Activated naive CD8-positive, alpha-beta T cell treated with anti-CD3 and anti-CD28 coated beads for 36 hours (primary cell): ENCODE measurements at regions not wholly inside any gene's neighbourhood (a gene's known extent, or its start where the extent isn't known, plus 50 kb on each side); places are given as distances from the start of the nearest gene placed in this dataset.

Source experiments
- DNase-seq: peaks from one replicate; pipeline ENCODE4 v3.0.0; 2021
- H3K27ac Mint-ChIP-seq: one replicate; pipeline ENCODE4 v1.8.0; 2022; ENCODE audit warnings: mild to moderate bottlenecking, moderate library complexity, mixed read lengths
- H3K27me3 Mint-ChIP-seq: one replicate; pipeline ENCODE4 v1.8.0; 2022; ENCODE audit warnings: mild to moderate bottlenecking, mixed read lengths
- H3K36me3 Mint-ChIP-seq: one replicate; pipeline ENCODE4 v1.8.0; 2021; ENCODE audit warnings: mild to moderate bottlenecking, mixed read lengths
- H3K4me1 Mint-ChIP-seq: one replicate; pipeline ENCODE4 v1.8.0; 2021; ENCODE audit warnings: mixed read lengths
- H3K4me3 Mint-ChIP-seq: one replicate; pipeline ENCODE4 v1.8.0; 2022; ENCODE audit warnings: mild to moderate bottlenecking, moderate library complexity, mixed read lengths
- H3K9me3 Mint-ChIP-seq: one replicate; pipeline ENCODE4 v1.8.0; 2022; ENCODE audit warnings: mixed read lengths

DNA sequence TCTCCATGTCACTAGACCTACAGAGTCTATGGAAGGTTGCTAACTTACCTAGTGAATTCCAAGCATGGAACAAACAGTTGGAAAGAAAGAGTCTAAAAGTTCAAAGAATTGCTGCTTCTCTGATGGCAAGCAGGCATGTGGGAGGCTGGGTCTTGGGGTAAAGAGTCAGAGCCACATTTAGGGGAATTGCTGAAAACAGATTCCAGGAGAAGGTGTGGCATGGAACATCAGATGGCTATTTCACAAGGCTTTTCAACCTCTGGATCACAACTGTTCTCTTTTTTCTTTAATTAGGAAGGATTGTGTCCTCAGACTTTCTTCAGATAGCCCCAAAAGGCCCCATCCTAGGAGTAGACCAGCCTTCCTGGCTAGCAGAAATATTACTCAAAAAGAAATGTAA lies 601.5 kb downstream of the MAFB start:
- Mint-ChIP-seq H3K4me1 (no peaks in the 10 kb centered on the region), H3K9me3 (peaks cover 7% of the 10 kb centered on the region), H3K27me3 (no peaks in the 10 kb centered on the region), H3K36me3 (no peaks in the 10 kb centered on the region), H3K27ac (no peak overlapping the region), H3K4me3 (no peak overlapping the region)
- DNase-seq: no peak

DNA sequence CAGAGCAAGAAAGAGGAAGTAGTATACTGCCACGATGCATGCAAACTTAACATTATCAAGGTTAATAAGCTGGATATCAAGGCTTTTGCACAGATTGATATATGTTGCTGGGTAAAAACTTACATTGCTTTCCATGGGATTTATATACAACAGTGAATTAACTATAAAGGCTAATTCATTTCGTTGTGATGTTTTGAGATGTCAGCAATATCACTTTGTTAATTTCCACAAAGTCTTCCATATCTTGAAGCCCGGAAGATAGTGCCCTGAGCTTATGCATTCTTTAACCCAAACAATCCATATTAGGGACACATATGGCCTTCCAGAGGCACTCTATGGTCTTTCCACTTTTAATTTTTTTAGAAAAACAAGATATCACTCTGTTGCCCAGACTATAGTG lies 603.5 kb downstream of the MAFB start:
- H3K9me3 Mint-ChIP-seq: no peaks in the 10 kb centered on the region
- no peaks in the 10 kb centered on the region for H3K36me3 Mint-ChIP-seq
- DNase-seq: no peak
- H3K27me3 Mint-ChIP-seq: no peaks in the 10 kb centered on the region
- H3K4me3 Mint-ChIP-seq: no peak overlapping the region
- no peaks in the 10 kb centered on the region for H3K4me1 Mint-ChIP-seq
- no peak overlapping the region for H3K27ac Mint-ChIP-seq

DNA sequence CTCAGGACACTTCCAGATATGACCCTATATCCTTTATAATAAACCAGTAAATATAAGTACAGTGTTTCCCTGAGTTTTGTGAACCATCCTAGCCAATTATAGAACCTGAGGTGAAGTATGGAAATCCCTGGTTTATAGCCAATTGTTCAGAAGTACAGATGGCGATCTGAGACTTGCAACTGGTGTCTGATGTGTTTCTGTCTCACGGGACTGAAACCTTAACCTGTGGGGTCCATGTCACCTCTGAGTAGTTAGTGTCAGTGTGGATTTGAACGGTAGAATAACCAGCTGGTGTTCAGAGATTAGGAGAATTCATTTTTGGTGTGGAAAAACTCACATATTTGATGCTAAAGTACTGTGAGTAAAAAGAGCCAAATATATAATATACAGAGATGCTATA lies 606.6 kb downstream of the MAFB start:
- Mint-ChIP-seq H3K4me3 (no peak overlapping the region), H3K27ac (no peak overlapping the region), H3K9me3 (peaks cover 2% of the 10 kb centered on the region), H3K36me3 (no peaks in the 10 kb centered on the region), H3K27me3 (no peaks in the 10 kb centered on the region), H3K4me1 (no peaks in the 10 kb centered on the region)
- no peak for DNase-seq

DNA sequence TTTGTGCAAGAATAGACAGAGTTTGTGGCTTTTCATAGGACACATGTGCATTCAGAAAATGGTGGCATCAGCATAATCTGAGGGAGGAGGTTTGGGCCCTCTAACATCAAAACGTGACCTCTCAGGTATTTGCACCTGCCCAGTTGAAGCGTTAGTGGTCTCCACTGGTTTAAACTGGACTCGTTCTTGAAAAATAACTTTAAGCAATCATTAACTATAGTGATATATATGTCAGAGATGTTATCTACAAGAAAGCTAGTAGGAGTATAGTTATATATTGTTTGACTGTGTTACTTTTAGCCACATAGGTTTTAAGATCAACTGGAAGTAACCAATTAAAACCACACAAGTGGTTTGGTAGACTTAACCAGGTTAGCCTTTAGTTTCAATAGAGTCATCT lies 607.4 kb downstream of the MAFB start:
- H3K4me1 Mint-ChIP-seq: no peaks in the 10 kb centered on the region
- H3K36me3 Mint-ChIP-seq: no peaks in the 10 kb centered on the region
- H3K4me3 Mint-ChIP-seq: no peak overlapping the region
- DNase-seq: no peak
- H3K27me3 Mint-ChIP-seq: no peaks in the 10 kb centered on the region
- H3K9me3 Mint-ChIP-seq: peaks cover 2% of the 10 kb centered on the region
- H3K27ac Mint-ChIP-seq: no peak overlapping the region

DNA sequence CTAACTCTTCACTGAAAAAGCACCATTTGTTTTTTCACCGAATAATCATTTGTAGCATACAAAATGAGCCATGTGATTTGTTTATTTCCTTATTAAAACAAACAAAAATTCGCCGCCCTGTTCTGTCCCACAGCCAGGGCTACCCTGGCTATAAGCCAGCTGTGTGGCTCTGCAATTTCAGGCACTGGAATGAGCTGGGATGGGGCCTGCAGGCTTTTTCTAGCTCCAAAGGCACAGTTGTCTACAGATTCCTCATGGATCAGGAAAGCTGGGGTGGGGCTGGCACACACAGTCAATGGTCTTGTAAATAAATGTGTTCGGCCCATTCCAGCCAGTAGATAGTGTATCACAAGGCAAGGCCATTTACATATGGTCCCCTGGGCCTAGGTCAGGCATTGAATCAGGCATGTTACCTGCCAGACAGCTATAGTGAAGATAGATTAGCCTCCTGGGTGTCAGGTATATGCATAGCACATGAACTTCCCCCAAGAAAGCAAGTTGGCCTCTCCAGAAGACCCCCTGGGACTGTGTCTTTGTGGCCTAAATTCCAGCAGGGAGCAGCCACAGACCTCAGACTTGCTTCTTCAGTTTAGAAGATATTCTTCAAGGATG lies 608.9 kb downstream of the MAFB start:
- Mint-ChIP-seq H3K27ac (no peak overlapping the region), H3K4me1 (no peaks in the 10 kb centered on the region), H3K36me3 (no peaks in the 10 kb centered on the region), H3K9me3 (peaks cover 2% of the 10 kb centered on the region), H3K27me3 (no peaks in the 10 kb centered on the region), H3K4me3 (no peak overlapping the region)
- no peak for DNase-seq

DNA sequence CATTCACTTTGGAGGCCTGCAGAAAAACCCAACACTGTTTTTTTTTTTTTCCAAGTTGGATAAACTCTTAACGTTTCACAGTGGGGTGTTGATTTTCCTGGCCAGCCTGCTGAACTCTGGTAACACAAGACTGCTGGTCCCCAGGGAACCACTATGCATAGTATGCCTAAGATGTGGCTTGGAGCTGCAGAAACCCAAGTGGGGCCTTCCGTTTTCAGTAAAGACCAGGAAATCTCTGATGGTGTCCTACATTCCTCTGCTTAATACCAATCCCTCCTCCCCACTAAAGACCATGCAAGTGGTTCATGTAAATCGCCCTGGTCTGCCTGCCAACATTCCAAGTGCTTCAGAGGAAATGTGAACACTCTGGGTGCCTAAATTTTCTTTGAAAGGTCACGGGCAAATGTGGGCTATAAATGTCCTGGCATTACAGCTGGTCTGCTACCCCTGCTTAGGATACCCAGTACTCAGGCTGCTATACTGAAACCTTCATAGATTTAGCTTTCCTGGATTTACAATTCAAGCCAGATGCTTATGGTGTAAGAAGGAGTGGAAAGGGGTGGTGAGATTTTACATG lies 615.4 kb downstream of the MAFB start:
- DNase-seq: no peak

DNA sequence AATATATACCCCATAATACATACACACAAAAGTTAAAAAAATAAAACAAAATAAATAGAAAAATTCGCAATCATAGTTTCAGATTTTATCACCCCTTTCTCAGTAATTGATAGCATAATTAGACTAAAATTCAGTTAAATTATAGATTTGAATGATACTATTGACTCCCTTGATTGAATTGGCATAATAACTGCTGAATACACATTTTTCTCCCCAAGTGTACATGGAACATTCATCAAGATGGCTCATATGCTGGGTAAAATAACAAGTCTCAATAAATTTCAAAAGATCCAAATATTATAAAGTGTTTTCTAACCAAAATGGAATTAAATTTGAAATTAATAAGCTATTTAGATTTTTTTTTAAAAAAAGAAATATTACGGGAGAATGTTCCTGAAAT lies 616.1 kb downstream of the MAFB start:
- DNase-seq: no peak
- no peak overlapping the region for H3K4me3 Mint-ChIP-seq
- H3K27me3 Mint-ChIP-seq: no peaks in the 10 kb centered on the region
- peaks cover 14% of the 10 kb centered on the region for H3K9me3 Mint-ChIP-seq
- no peak overlapping the region for H3K27ac Mint-ChIP-seq
- H3K36me3 Mint-ChIP-seq: no peaks in the 10 kb centered on the region
- no peaks in the 10 kb centered on the region for H3K4me1 Mint-ChIP-seq

More for the DNA sequence above, 615.4 kb downstream of the MAFB start:
- peaks cover 12% of the 10 kb centered on the region for H3K9me3 Mint-ChIP-seq
- no peaks in the 10 kb centered on the region for H3K36me3 Mint-ChIP-seq
- H3K27ac Mint-ChIP-seq: no peak overlapping the region
- no peak overlapping the region for H3K4me3 Mint-ChIP-seq
- no peaks in the 10 kb centered on the region for H3K4me1 Mint-ChIP-seq
- H3K27me3 Mint-ChIP-seq: no peaks in the 10 kb centered on the region

DNA sequence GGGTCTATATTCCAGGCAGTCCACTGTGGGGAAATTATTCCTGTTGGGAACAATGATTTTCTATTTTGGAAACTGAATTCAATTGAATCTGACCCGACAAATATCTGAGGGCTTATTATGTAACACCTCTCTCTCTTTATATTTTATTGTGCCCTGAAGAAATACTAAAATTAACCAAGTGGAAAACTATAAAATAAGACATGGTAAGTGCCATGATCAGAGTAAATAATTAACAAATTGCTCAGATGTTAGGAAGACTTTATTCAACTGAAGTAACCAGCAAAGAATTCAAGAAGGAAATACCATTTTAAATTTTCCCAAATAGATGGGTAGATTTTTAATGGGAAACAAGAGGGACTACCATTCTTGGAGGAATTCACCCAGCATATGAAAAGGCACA lies 632.9 kb downstream of the MAFB start:
- Mint-ChIP-seq H3K27me3 (peaks cover 3% of the 10 kb centered on the region), H3K4me1 (no peaks in the 10 kb centered on the region), H3K9me3 (peaks cover 6% of the 10 kb centered on the region), H3K4me3 (no peak overlapping the region), H3K36me3 (no peaks in the 10 kb centered on the region), H3K27ac (no peak overlapping the region)
- no peak for DNase-seq

DNA sequence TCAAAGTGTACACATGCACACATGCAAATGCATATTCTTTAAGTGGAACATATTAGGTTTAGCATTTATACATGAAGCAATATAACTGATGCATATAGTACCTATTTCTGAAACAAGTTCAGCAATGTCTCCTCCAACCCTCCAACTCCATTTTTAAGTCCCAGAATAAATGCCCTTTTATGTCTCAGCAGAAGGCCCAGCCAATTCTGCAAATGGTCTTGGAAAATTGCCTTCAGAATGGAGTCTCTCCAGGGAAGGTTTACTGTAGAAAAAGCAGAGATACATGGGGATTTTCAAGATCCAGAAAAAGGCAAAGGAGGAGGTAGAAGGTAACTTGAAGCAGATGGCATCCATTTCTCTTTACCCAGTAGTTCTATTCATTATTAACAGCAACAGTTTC lies 633.3 kb downstream of the MAFB start:
- Mint-ChIP-seq H3K27me3 (peaks cover 3% of the 10 kb centered on the region), H3K9me3 (peaks cover 6% of the 10 kb centered on the region), H3K36me3 (no peaks in the 10 kb centered on the region), H3K4me3 (no peak overlapping the region), H3K4me1 (no peaks in the 10 kb centered on the region), H3K27ac (no peak overlapping the region)
- DNase-seq: no peak

DNA sequence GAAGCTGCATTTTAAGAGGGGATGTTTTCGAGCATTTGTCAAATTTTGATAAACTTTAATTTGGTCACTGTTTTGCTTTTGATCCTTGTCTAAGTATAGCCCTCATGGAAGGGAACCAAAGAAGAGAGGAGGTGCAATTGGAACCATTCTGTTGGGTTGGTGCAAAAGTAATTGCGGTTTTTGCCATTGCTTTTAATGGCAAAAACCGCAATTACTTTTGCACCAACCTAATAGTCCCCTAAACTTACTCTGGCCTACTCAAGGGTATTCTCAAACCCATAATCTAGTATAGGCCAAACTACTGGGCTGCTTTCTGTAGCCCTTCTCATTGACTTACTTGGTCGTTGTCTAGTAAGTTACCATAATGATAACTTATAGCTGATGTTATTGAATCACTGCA lies 634.7 kb downstream of the MAFB start:
- Mint-ChIP-seq H3K27ac (no peak overlapping the region), H3K4me3 (no peak overlapping the region), H3K27me3 (peaks cover 3% of the 10 kb centered on the region), H3K36me3 (no peaks in the 10 kb centered on the region), H3K4me1 (no peaks in the 10 kb centered on the region), H3K9me3 (peaks cover 2% of the 10 kb centered on the region)
- DNase-seq: no peak

DNA sequence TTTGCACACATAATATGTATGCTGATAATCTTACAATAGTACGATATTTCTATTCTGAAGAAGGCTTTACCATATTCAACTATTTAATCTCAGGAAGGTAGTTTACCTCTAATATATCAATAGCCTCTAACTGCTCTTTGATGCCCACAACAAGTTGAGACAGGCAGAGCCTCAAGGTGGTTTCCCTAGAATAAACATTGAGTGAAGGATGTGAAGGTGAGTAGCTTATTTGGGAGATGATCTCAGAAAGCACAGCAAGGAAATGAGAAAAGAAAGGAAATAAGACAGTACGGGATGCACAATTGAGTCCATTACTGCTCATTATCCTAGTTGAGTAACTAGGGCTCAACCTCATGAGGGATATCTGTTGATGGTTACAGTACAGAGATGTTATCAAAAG lies 638.4 kb downstream of the MAFB start:
- H3K4me1 Mint-ChIP-seq: no peaks in the 10 kb centered on the region
- no peaks in the 10 kb centered on the region for H3K9me3 Mint-ChIP-seq
- H3K36me3 Mint-ChIP-seq: no peaks in the 10 kb centered on the region
- peaks cover 16% of the 10 kb centered on the region for H3K27me3 Mint-ChIP-seq
- DNase-seq: no peak
- H3K27ac Mint-ChIP-seq: no peak overlapping the region
- no peak overlapping the region for H3K4me3 Mint-ChIP-seq

DNA sequence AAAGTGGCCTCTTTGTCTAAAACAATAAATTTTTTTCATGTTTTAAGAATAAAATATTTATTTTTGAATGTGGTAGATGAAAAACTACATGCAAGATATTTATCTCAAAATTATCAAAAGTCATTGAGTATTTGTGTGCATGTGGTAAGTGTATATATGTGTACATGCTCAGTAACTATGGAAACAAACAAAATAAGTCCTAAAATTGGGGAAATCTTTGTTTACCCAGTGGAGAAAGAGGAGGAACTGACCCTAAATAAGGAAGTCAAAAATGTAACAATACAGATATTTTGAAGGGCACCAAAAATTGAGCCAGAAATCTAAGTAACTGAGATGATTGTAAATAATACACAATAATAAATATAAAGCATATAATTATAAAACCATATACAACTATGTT lies 639.2 kb downstream of the MAFB start:
- Mint-ChIP-seq H3K4me3 (no peak overlapping the region), H3K36me3 (no peaks in the 10 kb centered on the region), H3K27me3 (peaks cover 16% of the 10 kb centered on the region), H3K4me1 (no peaks in the 10 kb centered on the region), H3K9me3 (no peaks in the 10 kb centered on the region), H3K27ac (no peak overlapping the region)
- no peak for DNase-seq

DNA sequence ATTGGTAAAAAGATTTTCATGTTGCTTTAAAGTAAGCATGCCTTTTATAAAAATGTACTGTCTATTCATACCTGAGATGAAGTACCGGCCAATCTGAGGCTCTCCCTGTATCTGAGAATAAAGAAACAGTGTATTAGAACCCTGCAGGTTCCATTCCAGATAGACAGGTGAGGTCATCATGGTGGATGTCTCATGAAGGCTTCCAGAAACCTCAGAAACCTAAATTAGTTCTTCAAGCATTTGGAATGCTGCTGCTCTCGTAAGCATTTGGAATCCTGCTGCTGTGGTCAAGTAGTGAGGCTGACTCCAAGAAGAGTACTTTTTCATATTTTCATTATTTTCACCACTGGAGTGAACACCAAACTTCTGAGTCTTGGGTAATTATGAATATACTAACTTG lies 642.3 kb downstream of the MAFB start:
- DNase-seq: no peak
- peaks cover 12% of the 10 kb centered on the region for H3K27me3 Mint-ChIP-seq
- H3K4me1 Mint-ChIP-seq: no peaks in the 10 kb centered on the region
- no peaks in the 10 kb centered on the region for H3K9me3 Mint-ChIP-seq
- H3K36me3 Mint-ChIP-seq: no peaks in the 10 kb centered on the region
- no peak overlapping the region for H3K27ac Mint-ChIP-seq
- H3K4me3 Mint-ChIP-seq: no peak overlapping the region

DNA sequence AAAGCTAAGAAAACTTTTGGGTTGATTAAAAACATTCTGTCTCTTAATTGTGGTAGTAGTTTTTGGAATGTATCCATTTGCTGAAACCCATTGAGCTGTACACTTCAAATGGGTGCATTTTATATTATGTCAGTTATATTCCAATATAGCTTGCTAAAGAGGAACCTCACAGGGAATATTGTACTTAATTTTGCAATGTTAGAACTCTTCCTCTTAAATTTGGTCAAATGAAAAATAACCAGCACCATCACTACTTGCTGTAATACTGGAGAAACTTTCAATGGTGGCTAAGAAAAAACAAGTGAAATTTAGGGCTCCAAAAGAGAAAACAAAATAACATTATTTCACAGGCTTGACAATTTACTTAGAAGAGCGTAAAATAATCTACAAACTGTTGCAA lies 651.5 kb downstream of the MAFB start:
- H3K4me3 Mint-ChIP-seq: no peak overlapping the region
- no peak overlapping the region for H3K27ac Mint-ChIP-seq
- no peak for DNase-seq
- no peaks in the 10 kb centered on the region for H3K36me3 Mint-ChIP-seq
- H3K9me3 Mint-ChIP-seq: no peaks in the 10 kb centered on the region
- no peaks in the 10 kb centered on the region for H3K4me1 Mint-ChIP-seq
- peaks cover 10% of the 10 kb centered on the region for H3K27me3 Mint-ChIP-seq

DNA sequence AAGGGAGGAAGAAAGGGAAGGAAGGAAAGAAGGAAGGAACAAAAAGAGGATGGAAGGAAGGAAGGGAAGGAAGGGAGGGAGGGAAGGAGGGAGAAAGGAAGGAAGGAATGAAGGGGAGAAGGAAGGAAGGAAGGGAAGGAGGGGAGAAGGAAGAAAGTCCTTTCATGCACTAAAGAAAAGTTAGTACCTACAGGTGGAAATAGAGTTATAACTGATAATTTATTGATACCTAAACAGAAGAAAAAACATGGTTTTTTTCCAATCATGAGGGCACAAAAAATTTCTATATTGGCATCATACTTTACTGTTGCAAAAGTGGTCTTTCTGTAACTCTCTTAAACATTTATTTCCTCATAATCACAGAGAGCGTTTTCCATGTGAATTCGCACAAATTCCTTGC lies 659.4 kb downstream of the MAFB start:
- H3K4me1 Mint-ChIP-seq: no peaks in the 10 kb centered on the region
- H3K27ac Mint-ChIP-seq: no peak overlapping the region
- no peak for DNase-seq
- H3K27me3 Mint-ChIP-seq: peaks cover 17% of the 10 kb centered on the region
- H3K36me3 Mint-ChIP-seq: no peaks in the 10 kb centered on the region
- H3K9me3 Mint-ChIP-seq: peaks cover 1% of the 10 kb centered on the region
- H3K4me3 Mint-ChIP-seq: no peak overlapping the region

DNA sequence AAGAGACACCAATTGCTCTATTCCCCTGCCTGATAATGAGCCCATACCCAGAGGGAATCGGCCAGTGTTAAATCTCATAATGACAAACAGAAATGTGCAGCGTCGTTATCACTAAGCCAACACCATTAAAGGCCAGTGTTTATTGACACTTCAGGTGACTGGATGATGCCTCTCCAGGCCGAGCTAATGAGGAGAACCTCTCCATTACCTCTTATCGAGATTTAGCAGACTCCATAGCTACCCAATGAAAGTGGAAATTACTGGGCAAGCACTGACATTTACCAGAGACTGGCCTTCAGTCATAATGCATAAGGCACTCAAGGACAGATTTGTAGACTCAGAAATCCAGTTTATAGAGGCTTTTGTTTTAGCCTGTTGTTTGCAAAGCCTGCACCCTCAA lies 669.5 kb downstream of the MAFB start:
- Mint-ChIP-seq H3K36me3 (no peaks in the 10 kb centered on the region), H3K4me1 (no peaks in the 10 kb centered on the region), H3K4me3 (no peak overlapping the region)

More for the DNA sequence above, 669.5 kb downstream of the MAFB start:
- DNase-seq: no peak
- Mint-ChIP-seq H3K27me3 (no peaks in the 10 kb centered on the region), H3K9me3 (no peaks in the 10 kb centered on the region), H3K27ac (no peak overlapping the region)
